GM20431 (cell line): ENCODE measurements at regions not wholly inside any gene's neighbourhood (a gene's known extent, or its start where the extent isn't known, plus 50 kb on each side); places are given as distances from the start of the nearest gene placed in this dataset.

Experiments used
- in situ Hi-C: fragments of 300-500 bp; cut with MseI, MboI; formaldehyde crosslinking; loops from one replicate; pipeline ENCODE4 v1.15.0; 2020; ENCODE audit warnings: low sequenced_read_pairs; ENCODE audit not compliant: unreplicated experiment

DNA sequence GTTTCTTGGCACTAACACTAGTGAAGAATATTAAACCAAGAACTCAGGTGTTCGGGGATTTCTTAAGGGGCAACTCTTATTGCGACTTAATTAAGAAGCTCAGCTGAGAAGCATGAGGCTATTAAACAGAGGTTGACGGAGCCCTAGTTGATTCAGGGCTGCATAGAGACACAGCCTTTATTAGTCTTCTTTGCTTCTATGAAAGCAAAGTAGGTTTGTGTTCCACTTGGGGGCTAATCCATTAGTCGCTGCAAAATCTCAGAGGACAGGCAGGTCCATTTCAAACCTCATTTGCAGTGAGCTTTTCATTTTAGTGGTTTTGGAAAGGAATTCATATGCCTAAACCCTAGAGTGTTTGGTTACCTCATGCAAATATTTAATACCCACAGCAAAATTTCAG is 506.6 kb upstream of the SULF2 start:
- in situ Hi-C loops = no loop called here

DNA sequence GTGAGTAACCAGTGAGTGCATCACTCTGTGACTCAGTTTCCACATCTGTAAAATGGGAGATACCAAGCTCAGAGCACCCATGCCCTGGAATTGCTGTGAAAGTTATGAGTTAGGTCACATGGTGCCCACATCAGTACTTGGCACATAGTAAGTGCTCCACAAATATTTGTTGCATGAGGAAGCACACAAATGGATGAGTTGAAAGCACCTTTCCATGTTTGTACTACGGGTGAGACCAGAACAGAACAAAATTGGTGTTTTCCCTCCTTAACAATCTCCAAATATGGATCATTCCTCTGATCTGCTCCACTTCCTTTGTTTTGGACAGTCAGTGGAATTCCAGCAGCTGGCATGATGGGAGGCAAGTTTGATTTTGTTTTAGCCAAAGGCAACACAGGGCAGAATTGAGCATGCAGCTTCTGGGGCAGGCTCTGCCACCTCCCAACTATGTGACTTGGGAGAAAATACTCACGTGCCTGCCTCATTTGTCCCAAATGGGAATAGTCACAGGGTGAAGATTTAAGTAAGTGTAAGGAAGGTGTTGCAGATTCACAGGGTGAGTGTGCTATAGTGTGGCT is 503.7 kb upstream of the SULF2 start:
- in situ Hi-C loops = no loop called here

DNA sequence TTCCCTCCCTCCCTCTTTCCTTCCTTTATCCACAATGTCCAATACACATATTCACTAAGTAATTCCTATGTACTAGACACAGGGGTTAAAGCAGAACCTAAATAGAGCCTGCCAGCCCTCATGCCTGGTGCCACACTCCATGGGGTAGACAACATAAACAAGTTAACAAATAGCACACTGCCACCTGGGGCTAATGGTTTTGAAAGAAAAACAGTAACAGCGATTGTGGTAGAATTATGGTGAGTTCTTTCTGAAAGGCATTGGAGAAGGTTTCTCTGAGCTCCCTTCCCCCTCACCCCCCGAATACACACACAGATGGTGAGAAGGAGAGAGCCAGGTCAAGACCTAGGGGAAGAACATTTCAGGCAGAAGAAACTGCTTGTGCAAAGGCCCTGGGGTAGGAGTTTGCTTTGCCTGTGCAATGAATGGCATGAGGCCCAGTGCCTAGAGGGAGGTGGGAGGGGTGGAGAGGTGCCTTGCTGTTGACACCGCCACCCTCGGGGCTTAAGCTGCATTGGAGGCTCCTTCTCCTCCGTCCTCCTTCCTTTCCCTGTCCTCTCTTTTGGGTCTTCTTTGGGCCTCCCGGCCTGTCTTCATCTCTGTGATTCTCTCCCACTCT is 502.4 kb upstream of the SULF2 start:
- in situ Hi-C loops = no loop called here

DNA sequence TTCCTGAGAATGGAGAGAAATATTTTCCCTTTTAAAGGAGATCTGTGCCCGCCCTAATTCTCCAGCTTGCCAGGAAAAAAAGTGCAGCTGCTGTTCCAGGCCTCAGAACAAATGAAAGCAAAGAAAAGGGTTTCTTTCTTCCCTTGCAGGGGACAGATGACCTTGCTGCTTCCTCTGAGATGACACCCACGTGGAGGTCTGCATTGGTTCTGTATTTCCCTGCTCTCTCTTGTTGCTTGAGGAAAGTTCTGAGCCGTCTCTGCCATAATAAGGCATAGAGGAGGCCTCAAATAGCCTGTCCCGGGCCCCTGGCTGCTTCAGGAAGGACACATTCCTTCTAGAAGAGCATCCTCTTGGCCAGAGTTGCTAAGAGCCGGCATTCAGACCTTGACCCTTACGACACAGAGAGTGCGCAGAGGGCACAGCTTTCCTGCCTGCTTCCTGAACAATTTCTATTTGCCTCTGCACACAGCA is 501.8 kb upstream of the SULF2 start:
- in situ Hi-C loops = no loop called here

DNA sequence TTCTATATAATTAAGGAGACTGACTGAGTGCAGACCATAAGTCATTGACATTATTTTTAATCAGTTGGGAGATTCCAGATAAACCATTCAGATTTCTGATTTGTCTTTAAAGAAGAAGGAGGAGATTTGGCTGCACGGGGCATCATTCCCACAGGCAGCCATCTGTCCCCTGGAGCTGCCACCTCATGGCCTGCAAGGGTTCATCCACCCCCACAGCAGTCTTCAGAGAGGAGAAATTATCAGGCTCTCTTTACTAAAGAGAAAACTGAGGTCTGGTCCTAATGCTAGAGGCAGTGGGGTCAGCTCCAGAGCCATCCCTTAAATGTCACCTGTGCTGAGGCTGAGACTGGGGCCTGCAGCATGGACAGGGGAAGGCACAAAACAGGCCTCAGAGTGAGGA is 501.3 kb upstream of the SULF2 start:
- in situ Hi-C loops = no loop called here

DNA sequence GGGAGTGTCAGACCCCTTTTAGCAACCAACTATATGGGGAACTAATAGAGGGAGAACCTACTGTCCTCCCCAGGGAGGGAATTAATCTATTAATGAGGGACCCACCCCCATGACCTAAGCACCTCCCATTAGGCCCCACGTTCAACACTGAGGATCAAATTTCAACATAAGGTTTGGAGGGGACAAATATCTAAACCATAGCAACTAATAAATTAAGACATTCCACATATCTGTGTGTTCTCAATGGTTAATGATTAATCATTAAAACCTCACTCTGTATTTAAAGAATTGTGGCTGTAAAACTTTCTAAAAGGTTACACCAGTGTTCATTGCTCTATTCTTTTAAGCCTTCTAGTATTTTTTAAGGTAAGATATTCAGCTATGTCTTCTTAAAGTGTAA is 500.4 kb upstream of the SULF2 start:
- in situ Hi-C loops = no loop called here

DNA sequence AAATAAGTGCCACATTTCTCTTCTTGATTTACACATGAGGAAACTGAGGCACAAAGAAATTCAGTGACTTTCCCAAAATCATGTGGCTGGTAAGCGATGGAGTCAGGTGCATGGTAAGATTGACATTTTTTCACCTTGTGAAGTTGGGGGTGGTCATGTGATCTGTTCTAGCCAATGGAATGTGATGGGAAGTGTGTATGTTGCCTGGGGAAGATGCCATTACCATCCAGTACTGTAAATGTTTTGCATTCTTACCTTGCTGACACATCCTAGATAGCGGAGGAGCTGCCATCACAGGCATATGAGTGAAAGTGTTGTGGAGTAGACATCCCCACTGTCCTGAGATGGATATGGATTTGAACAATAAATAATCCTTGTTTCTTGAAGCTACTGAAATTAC is 499.6 kb upstream of the SULF2 start:
- in situ Hi-C loops = no loop called here

DNA sequence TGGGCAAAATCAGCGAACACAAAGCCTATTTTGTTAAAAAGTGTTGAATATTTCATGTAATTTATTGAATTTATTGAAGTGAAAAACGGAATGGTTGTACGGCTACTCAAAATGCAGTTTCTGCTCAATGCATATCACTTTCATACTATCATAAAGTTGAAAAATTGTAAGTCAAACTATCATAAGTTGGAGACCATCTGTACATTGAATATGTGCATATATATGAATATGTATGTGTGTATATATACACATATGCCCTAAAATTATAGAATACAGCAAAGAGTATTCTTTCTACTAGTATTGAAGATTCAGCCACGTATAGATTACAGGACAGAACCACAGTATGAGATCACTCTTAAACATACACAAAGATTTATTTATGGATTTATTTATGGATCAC is 499.0 kb upstream of the SULF2 start:
- in situ Hi-C loops = no loop called here

DNA sequence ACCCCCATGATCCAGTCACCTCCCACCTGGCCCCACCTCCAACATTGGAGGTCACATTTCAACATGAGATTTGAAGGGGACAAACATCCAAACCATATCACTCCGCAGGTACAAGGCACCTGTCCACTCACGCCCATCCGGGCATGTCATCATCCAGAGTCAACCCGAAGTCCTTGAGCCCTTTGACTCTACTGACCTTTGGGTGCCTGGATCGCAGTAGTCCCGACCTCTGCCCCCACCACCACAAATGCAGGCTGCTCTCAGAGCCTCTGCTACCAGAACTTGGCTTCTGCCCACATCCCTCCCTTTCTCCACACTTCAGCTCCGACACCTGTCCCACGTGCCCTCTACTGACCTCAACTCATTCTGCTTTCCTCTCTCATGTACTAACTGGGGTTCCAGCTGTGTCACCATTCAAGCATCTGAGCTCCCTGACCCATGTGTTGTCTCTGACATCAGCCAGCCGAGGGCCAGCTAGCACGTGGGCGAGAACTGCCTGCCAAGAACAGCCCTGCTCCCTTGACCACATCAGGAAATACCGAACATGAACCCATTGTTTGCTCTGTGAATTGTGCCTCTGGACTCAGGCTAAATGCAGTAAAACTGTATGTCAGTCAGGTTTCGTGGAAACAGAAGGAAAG is 498.3 kb upstream of the SULF2 start:
- in situ Hi-C loops = no loop called here

DNA sequence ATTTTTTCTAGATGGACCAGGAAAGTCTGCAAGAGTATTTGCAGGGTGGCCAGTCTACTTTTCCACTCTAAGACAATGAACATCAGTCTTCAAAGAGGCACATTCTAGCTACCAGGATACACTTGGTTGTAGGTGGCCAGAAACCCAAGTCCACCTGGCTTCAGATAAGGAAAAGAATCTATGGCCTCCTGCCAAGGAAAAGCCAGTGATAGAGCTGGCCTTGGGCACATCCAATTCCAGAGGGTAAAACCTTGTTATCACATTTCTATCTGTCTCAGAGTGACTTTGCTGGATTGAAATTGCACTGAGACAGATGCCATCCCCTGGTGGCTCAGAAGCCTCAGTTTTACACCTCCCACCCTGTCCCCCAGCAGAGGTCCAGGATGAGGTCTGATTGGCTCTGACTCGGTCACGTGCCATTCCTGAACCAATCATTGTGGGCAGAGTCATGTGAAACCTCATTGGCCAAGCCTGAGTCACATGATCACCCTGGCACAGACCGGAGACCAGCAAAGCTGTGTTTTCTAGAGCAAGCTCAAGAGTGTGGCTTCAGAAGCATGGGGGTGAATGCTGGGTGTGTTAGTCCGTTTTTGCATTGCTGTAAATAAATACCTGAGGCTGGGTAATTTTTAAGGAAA is 497.4 kb upstream of the SULF2 start:
- in situ Hi-C loops = no loop called here

DNA sequence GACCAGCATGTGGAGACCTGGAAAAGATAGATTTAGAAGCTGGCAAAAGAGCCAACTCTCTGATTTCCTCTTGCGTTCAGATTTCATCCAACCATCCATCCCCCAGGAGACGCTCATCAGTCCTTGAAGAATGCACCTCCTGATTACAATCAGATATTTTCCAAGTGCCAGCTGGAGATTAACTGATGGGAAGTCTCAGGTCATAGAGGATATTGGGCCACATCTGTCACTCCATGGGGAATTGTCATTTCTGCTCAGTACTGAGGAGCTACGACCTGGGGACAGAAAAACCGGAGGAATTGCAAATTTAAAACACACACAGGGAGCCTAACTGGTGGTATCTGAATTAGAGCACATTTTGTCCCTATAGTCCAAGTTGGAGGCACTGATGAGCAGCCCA is 496.2 kb upstream of the SULF2 start:
- in situ Hi-C loops = no loop called here

DNA sequence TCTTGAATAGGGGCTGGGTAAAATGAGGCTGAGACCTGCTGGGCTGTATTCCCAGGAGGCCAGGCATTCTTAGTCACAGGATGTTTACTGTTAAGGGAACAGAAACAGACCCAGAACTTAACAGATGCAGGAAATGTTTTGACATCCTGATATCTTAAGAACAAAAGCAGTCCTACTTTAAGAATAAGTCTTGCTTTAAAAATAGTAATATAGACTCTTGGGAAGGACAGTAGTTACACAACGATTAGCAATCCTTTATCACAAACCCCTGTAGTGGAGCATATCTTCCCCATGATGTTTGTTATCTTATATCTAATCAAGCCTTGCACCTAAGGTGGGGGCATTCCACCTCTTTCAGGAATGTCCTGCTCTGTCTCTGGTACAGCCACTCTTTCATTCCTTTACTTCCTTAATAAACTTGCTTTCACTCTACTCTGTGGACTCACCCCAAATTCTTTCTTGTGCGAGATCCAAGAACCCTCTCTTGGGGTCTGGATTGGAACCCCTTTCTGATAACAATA is 493.7 kb upstream of the SULF2 start:
- in situ Hi-C loops = no loop called here

DNA sequence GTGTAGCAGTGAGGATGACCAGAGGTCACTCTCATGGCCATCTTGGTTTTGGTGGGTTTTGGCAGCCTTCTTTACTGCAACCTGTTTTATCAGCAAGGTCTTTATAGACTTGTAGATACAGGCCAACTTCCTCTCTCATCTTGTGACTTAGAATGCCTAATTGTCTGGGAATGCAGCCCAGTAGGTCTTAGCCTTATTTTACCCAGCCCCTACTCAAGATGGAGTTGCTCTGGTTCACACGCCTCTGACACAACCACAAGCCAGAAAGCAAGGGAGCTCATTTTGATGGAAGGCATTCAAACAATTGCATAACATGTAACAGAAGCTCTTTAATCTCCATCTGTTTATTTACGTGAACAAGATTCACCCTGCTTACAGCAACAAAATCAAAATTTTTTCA is 492.0 kb upstream of the SULF2 start:
- in situ Hi-C loops = no loop called here

DNA sequence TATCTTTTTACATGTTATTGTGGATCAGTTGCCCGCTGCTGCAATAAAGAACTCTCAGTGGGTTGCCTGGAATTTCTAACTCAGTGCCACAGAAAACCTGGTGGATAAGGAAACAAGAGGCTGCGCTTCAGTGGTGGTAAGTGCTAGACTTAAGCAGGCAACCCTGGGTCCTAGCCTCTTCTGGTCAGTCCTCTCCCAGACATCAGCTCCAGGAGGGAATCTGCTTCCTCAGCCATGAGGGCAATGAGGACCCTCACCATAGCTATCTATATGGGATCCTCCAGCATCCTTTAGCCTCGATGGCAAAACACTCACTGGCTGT is 490.7 kb upstream of the SULF2 start:
- in situ Hi-C loops = no loop called here

DNA sequence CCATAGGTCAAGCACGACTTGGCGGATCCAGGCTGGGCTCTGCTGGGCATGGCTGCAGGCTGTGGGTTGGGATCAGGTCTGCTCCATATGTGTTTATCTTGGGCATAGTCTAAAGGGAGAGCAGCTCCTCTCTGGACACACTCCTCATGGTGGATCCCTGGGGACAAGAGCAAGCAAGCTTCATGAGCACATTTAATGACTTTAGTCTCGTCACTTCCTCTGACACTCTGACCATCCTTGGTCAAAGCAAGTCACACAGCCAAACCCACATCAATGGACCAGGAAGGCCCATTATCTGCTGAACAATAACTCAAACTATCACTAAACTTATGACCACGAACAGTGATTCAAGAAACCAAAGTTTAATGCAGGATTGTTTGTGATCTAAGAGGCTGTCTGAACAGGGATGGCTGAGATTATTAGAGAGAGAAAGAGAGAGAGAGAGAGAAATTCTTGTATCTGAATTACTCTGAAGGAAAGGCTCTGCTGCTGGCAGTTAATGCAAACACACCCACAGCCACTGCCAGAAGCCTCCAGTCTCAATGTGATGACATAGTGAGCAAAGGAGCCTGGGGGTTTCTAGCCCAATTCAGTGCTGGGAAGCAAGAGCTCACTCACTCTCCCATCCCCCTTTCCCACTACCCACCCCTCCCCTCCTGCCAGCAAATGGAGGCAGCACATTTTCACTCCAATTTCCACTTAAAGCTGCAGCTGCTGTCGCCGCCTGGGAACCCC is 490.2 kb upstream of the SULF2 start:
- in situ Hi-C loops = no loop called here

DNA sequence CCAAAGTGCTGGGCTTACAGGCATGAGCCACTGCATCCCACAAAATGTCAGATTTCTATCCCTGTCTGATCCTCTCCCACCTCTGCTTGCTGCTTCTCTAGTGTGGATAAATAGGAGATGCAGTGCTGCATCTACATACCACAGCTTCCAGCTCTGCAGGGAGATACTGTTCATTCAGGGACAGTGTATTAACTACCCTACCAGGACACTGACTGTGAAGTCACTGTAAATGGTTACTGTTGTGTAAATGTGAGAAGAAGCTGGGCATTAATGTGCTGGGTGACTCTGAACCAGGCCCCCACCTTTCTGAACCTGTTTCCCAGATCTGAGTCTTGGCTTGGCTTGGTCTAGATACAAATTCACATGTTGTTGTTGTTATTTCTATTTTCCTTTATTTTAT is 488.6 kb upstream of the SULF2 start:
- in situ Hi-C loops = no loop called here

DNA sequence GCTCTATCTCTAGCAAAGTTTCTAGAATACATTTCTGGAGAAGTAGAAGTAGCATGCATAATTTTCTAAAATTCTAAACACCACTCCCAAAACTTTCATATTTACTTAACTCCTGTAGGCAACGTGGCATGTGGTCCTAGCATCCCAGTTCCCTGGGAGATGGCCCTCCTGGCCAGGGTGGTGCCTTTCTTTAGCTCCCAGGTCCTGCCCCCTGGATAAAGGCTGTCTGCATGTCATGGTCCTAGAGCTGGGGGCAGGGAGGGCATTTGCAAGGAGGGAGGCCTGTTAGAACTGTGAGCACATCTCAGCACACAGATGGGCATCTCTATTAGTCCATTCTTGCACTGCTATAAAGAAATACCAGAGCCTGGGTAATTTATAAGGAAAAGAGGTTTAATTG is 485.6 kb upstream of the SULF2 start:
- in situ Hi-C loops = no loop called here

DNA sequence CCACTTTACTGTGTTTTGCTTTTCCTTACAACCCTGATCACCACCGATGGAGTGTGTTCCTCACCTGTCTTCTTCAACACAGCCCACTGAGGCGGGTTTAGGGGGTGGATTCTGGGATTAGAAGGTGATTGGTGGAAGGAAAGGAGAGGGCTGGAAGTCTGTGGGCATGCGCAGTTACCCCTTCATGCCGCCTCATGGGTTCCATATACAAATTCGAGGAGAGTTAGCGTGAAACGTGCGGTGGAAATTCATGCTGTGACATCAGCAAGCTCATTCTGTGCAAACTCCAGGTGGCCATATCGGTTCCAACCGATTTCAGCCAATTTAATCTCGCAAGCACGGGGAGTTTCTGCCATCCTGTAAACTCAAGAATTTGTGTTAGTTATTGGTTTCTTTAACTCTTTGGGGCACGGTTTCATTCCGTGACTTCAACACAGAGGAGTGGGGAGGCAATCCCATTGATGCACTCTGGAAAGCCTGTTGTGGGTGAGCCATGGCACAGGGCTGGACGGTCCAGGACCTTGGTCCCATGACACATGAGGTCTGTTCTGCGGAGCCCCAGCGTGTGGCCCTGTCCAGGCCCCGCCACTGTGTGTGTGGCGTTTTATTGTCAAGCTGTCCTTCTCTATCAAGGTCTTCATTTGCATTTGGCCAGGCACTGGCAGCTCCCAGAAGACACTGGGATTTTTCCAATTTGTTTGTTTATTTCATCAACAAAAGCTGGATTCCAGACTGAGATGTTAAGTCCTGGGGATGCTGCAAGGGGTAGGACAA is 482.8 kb upstream of the SULF2 start:
- in situ Hi-C loops = no loop called here

DNA sequence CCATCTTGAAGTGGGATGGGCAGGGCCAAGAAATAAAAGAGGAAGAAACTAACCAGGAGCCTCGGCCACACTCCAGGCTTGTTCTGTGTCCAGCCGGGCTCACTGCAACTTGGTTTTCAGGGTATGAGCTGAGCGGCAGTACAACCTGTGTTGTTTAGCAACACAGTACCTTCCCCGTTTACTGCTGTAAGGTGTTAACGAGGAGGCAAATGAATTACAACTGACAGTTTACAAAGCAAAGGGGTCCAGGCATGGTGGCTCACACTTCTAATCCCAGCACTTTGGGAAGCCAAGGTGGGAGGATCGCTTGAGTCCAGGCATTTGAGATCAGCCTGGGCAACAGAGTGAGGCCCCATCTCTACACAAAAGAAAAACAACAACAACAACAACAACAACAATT is 481.3 kb upstream of the SULF2 start:
- in situ Hi-C loops = no loop called here

DNA sequence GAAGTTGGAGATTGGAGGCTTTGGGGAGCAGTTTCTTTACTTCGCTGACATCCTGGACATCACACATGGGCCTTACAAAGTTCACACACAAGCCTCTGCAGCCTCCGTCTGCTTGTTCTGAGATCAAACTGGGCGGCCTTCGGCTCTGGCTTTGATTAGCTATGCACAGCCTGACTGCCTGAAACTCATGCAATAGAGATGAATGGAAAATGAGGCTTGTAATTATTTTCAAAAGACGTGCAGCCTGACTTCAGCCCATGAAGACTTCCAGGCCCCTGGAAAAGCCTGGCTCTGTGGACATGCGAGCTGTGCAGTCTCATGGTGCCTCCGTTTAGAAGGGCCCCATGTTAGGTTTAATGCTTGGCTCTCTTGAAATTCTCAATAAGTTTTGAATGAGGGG is 480.5 kb upstream of the SULF2 start:
- in situ Hi-C loops = no loop called here
